ENCODE measurements at regions not wholly inside any gene's neighbourhood (a gene's known extent, or its start where the extent isn't known, plus 50 kb on each side); places are given as distances from the start of the nearest gene placed in this dataset.

- no peak for TF ChIP-seq EZH2 (IDR thresholded peaks at IDR 0.05; ENCODE audit: borderline replicate concordance)
- no peak for TF ChIP-seq CTCF (IDR thresholded peaks at IDR 0.05; ENCODE audit: poor library complexity)
- TF ChIP-seq EZH2phosphoT487 (IDR thresholded peaks at IDR 0.05; ENCODE audit: low read depth, severe bottlenecking, unreplicated experiment): no peak
Measured at GRCh38 chr15:61281328-61281727, 52.2 kb upstream of the RORA start.
